HepG2 (cell line): ENCODE measurements at regions not wholly inside any gene's neighbourhood (a gene's known extent, or its start where the extent isn't known, plus 50 kb on each side); places are given as distances from the start of the nearest gene placed in this dataset.

Experiments used
- ATAC-seq: fragments of 200-7000 bp; cut with Tn5 transposase; 3 replicates; pipeline ENCODE4 v1.9.1; 2020; ENCODE audit warnings: mild to moderate bottlenecking, moderate library complexity
- BruUV-seq: library from RNA; stranded (reverse); fragments of 400-500 nt; replicated peaks from 2 replicates; lab custom pipeline; 2021; lab: Mats Ljungman, UMichigan
- CTCF ChIA-PET: fragments of 300-600 bp; formaldehyde crosslinking; extraction: SDS; loops from one replicate; lab custom pipeline; 2021; ENCODE audit warnings: low total read pairs, inconsistent platforms, low intra/inter-chr PET ratio; lab: Yijun Ruan, JAX
- POLR2A ChIA-PET: fragments of 350-600 bp; sonication (Branson Sonifier 250); formaldehyde crosslinking; loops from one replicate; lab custom pipeline; 2020; ENCODE audit warnings: antibody characterized with exemption, inconsistent platforms; lab: Yijun Ruan, JAX
- DNase-seq: peaks from one replicate; pipeline ENCODE4 v3.0.0-alpha.2; 2015; ENCODE audit warnings: low spot score
- FAIRE-seq: peaks from 3 replicates; lab custom pipeline; 2011; peaks lifted over from hg19 to GRCh38; lab: Jason Lieb, UNC
- H2AFZ ChIP-seq: one replicate; pipeline ENCODE4 v1.6.1; 2011; ENCODE audit warnings: low read length, inconsistent platforms
- H3K27ac ChIP-seq: fragments of 300-600 bp; 3 replicates; pipeline ENCODE4 v1.8.0; 2011; ENCODE audit warnings: mixed run types, mild to moderate bottlenecking, mixed read lengths, low read length, inconsistent platforms; ENCODE audit not compliant: insufficient read depth; ENCODE audit errors: extremely low read length
- H3K27me3 ChIP-seq, 2 experiments: fragments of 200-600 bp in 1 of 2; 2 replicates in 1 of 2; 3 replicates in 1 of 2; pipeline versions ENCODE4 v1.6.0 to v1.8.0; 2011; ENCODE audit warnings: low read length in 2 of 2, mild to moderate bottlenecking in 2 of 2, moderate library complexity in 2 of 2, inconsistent platforms in 1 of 2; ENCODE audit not compliant: insufficient read depth in 2 of 2, control insufficient read depth in 1 of 2
- H3K36me3 ChIP-seq, 2 experiments: fragments of 200-600 bp in 1 of 2; replicated peaks in 1 of 2; 2 replicates in 1 of 2; 3 replicates in 1 of 2; pipeline versions ENCODE4 v1.5.1 to v1.8.0; 2011; ENCODE audit warnings: low read length in 2 of 2, inconsistent platforms in 1 of 2; ENCODE audit not compliant: insufficient read depth in 2 of 2, control insufficient read depth in 1 of 2
- H3K4me1 ChIP-seq: 2 replicates; pipeline ENCODE4 v1.5.1; 2012; ENCODE audit warnings: low read length, inconsistent platforms; ENCODE audit not compliant: insufficient read depth
- H3K4me2 ChIP-seq: 2 replicates; pipeline ENCODE4 v1.6.0; 2011; ENCODE audit warnings: low read depth, low read length, inconsistent platforms
- H3K4me3 ChIP-seq, 3 experiments: fragments of 200-600 bp in 1 of 3; sonication (generic), shearing (Covaris generic) in 1 of 3; replicated peaks in 1 of 3; 2 replicates each; pipeline ENCODE4 v1.5.1; 2011 to 2016; ENCODE audit warnings: low read length in 3 of 3, inconsistent platforms in 2 of 3, low read depth in 2 of 3, mild to moderate bottlenecking in 2 of 3, control low read depth in 1 of 3, mixed read lengths in 1 of 3; ENCODE audit not compliant: insufficient read depth in 1 of 3
- H3K79me2 ChIP-seq: one replicate; pipeline ENCODE4 v1.6.1; 2011; ENCODE audit warnings: low read length, inconsistent platforms; ENCODE audit not compliant: insufficient read depth
- H3K9ac ChIP-seq: 2 replicates; pipeline ENCODE4 v1.6.0; 2011; ENCODE audit warnings: mild to moderate bottlenecking, low read depth, low read length, inconsistent platforms; ENCODE audit not compliant: insufficient read depth
- H3K9me3 ChIP-seq: 2 replicates; pipeline ENCODE4 v1.5.1; 2012; ENCODE audit warnings: mild to moderate bottlenecking, low read length
- H4K20me1 ChIP-seq: 2 replicates; pipeline ENCODE4 v1.6.0; 2011; ENCODE audit warnings: inconsistent platforms, mild to moderate bottlenecking, low read length, moderate library complexity; ENCODE audit not compliant: insufficient read depth
- BATF2 ChIP-seq: sonication (generic); formaldehyde crosslinking; IDR thresholded peaks from 2 replicates; pipeline ENCODE4 v1.8.0; 2022; ENCODE audit warnings: mild to moderate bottlenecking, missing genetic modification reagents, moderate library complexity
- CBX2 ChIP-seq, 2 experiments: fragments of 200-600 bp in 1 of 2; sonication (generic); formaldehyde crosslinking in 1 of 2; IDR thresholded peaks; 2 replicates each; pipeline versions ENCODE4 v1.7.0 to v1.8.1; 2018 to 2022; ENCODE audit warnings: low read depth in 2 of 2, low read length in 1 of 2, mild to moderate bottlenecking in 1 of 2, missing genetic modification reagents in 1 of 2
- ELF3 ChIP-seq: IDR thresholded peaks from 2 replicates; pipeline ENCODE4 v1.6.1; 2016; ENCODE audit warnings: missing genetic modification reagents, missing compliant biosample characterization
- HDAC1 ChIP-seq: sonication (generic); formaldehyde crosslinking; IDR thresholded peaks from 2 replicates; pipeline ENCODE4 v1.5.1; 2020; ENCODE audit warnings: mild to moderate bottlenecking, missing genetic modification reagents
- JUND ChIP-seq: sonication (generic); formaldehyde crosslinking; IDR thresholded peaks from 2 replicates; pipeline ENCODE4 v1.8.0; 2022; ENCODE audit warnings: mild to moderate bottlenecking, missing genetic modification reagents
- NAIF1 ChIP-seq: sonication (generic); formaldehyde crosslinking; IDR thresholded peaks from 2 replicates; pipeline ENCODE4 v1.5.0; 2020; ENCODE audit warnings: mild to moderate bottlenecking, missing genetic modification reagents, borderline replicate concordance
- PRDM15 ChIP-seq: sonication (generic); formaldehyde crosslinking; IDR thresholded peaks from 2 replicates; pipeline ENCODE4 v1.4.0; 2020; ENCODE audit warnings: missing genetic modification reagents
- STAT6 ChIP-seq: sonication (generic); formaldehyde crosslinking; IDR thresholded peaks from 2 replicates; pipeline ENCODE4 v1.4.0; 2020; ENCODE audit warnings: missing genetic modification reagents, mild to moderate bottlenecking, borderline replicate concordance
- ZBTB43 ChIP-seq: sonication (generic); formaldehyde crosslinking; conservative IDR thresholded peaks from 2 replicates; pipeline ENCODE4 v1.4.0; 2020; ENCODE audit warnings: missing genetic modification reagents
- ZNF362 ChIP-seq: sonication (generic); formaldehyde crosslinking; IDR thresholded peaks from 2 replicates; pipeline ENCODE4 v1.4.0; 2020; ENCODE audit warnings: missing genetic modification reagents, mild to moderate bottlenecking, borderline replicate concordance
- ZNF784 ChIP-seq: sonication (generic); formaldehyde crosslinking; IDR thresholded peaks from 2 replicates; pipeline ENCODE4 v1.5.1; 2020; ENCODE audit warnings: missing genetic modification reagents, mild to moderate bottlenecking, borderline replicate concordance
- WGBS: methylation state at CpG from one replicate; pipeline ENCODE4 v1.1.6; 2017; ENCODE audit warnings: low lambda C conversion rate; 5-methylcytosine and 5-hydroxymethylcytosine counted together
- in situ Hi-C: cut with HindIII; loops from 2 replicates; pipeline ENCODE4 v1.10.0; 2017; ENCODE audit warnings: low pct_unique_long_range_greater_than_20kb; ENCODE audit not compliant: extremely low pct_ligation_motif_present
- intact Hi-C: fragments of 100-400 bp; cut with micrococcal nuclease; formaldehyde crosslinking; loops from one replicate; pipeline ENCODE4 v1.10.0; 2022; ENCODE audit not compliant: unreplicated experiment

- no peak for TF ChIP-seq ZNF784 (CRISPR knock-in tag)
These were observed 254.9 kb upstream of the IGF1R start (continued) for GRCh38 chr15:98393471-98393870.

- H3K27me3 ChIP-seq: peaks cover 0 to 12% of the 10 kb centered on the region in 2 experiments; a peak in 2 of 5 replicates
- in situ Hi-C loops: no loop called here
- no peak for FAIRE-seq
- H3K27ac ChIP-seq: no peak overlapping the region
- no peak for TF ChIP-seq ZNF362 (CRISPR knock-in tag)
- no peak for TF ChIP-seq STAT6
- TF ChIP-seq ZBTB43 (CRISPR knock-in tag): no peak
- no peak for TF ChIP-seq HDAC1 (CRISPR knock-in tag)
- no peak for TF ChIP-seq NAIF1 (CRISPR knock-in tag)
- TF ChIP-seq PRDM15: no peak
- TF ChIP-seq JUND (CRISPR knock-in tag): no peak
- TF ChIP-seq CBX2 (IDR thresholded peaks at IDR 0.05; ENCODE audit: low read depth, low read length): no peak
- TF ChIP-seq CBX2 (CRISPR knock-in tag; IDR thresholded peaks at IDR 0.05; ENCODE audit: low read depth): no peak
- no peak for TF ChIP-seq ELF3 (CRISPR knock-in tag)
- TF ChIP-seq BATF2: no peak
- TF ChIP-seq, all 625 proteins: peak for 0
- H2AFZ ChIP-seq: no peak overlapping the region
- H3K4me2 ChIP-seq: no peak overlapping the region
- 58% methylated on average over 10 of the region's 10 CpGs for WGBS
- peaks cover 9% of the 10 kb centered on the region; the same call in 1 of the 2 replicates for H3K4me1 ChIP-seq
- no peak overlapping the region for H3K9ac ChIP-seq
- DNase-seq (no peak), ATAC-seq (no peak)
- no peaks in the 10 kb centered on the region for H4K20me1 ChIP-seq
- CTCF ChIA-PET: no interaction called here
- no peaks in the 10 kb centered on the region for H3K36me3 ChIP-seq
- no peak overlapping the region for H3K4me3 ChIP-seq
- BruUV-seq: no TSS peak
- no peaks in the 10 kb centered on the region for H3K79me2 ChIP-seq
- POLR2A ChIA-PET: no interaction called here
- intact Hi-C loops: no loop called here
- H3K9me3 ChIP-seq: no peaks in the 10 kb centered on the region
These were observed 253.8 kb upstream of the IGF1R start for GRCh38 chr15:98394546-98394945.
